ENCODE measurements at regions not wholly inside any gene's neighbourhood (a gene's known extent, or its start where the extent isn't known, plus 50 kb on each side); places are given as distances from the start of the nearest gene placed in this dataset.
"Not testable (repeated sequence)": the region's sequence is repeated elsewhere in the genome, so short reads cannot be mapped to it uniquely, and the experiment has no call there.

- in situ Hi-C loops (cut with MboI; ENCODE audit: low sequenced_read_pairs) = no loop called here
Observed at GRCh38 chr12:127594351-127594970, 672.5 kb upstream of the TMEM132C start.

GRCh38 chr12:127595506-127595905 is 671.5 kb upstream of the TMEM132C start:
- in situ Hi-C loops (cut with MboI; ENCODE audit: low sequenced_read_pairs) = no loop called here

GRCh38 chr12:127596891-127597290 is 670.1 kb upstream of the TMEM132C start:
- in situ Hi-C loops (cut with MboI; ENCODE audit: low sequenced_read_pairs) = no loop called here

GRCh38 chr12:127599436-127599835 is 667.5 kb upstream of the TMEM132C start:
- in situ Hi-C loops (cut with MboI; ENCODE audit: low sequenced_read_pairs) = no loop called here

- in situ Hi-C loops (cut with MboI; ENCODE audit: low sequenced_read_pairs) = no loop called here
Observed at GRCh38 chr12:127600211-127600610, 666.8 kb upstream of the TMEM132C start.

- in situ Hi-C loops (cut with MboI; ENCODE audit: low sequenced_read_pairs) = no loop called here
Observed at GRCh38 chr12:127606476-127607015, 660.4 kb upstream of the TMEM132C start.

- in situ Hi-C loops (cut with MboI; ENCODE audit: low sequenced_read_pairs) = no loop called here
Observed at GRCh38 chr12:127607146-127607725, 659.7 kb upstream of the TMEM132C start.

GRCh38 chr12:127608359-127608758 is 658.6 kb upstream of the TMEM132C start:
- in situ Hi-C loops (cut with MboI; ENCODE audit: low sequenced_read_pairs) = not testable (repeated sequence)

GRCh38 chr12:127613056-127613455 is 653.9 kb upstream of the TMEM132C start:
- in situ Hi-C loops (cut with MboI; ENCODE audit: low sequenced_read_pairs) = no loop called here

GRCh38 chr12:127619869-127620734 is 646.9 kb upstream of the TMEM132C start:
- in situ Hi-C loops (cut with MboI; ENCODE audit: low sequenced_read_pairs) = no loop called here

- in situ Hi-C loops (cut with MboI; ENCODE audit: low sequenced_read_pairs) = no loop called here
Observed at GRCh38 chr12:127620735-127621355, 646.1 kb upstream of the TMEM132C start.

GRCh38 chr12:127621366-127621765 is 645.6 kb upstream of the TMEM132C start:
- in situ Hi-C loops (cut with MboI; ENCODE audit: low sequenced_read_pairs) = no loop called here

- in situ Hi-C loops (cut with MboI; ENCODE audit: low sequenced_read_pairs) = no loop called here
Observed at GRCh38 chr12:127623362-127623761, 643.6 kb upstream of the TMEM132C start.

- in situ Hi-C loops (cut with MboI; ENCODE audit: low sequenced_read_pairs) = no loop called here
Observed at GRCh38 chr12:127625176-127625771, 641.7 kb upstream of the TMEM132C start.

GRCh38 chr12:127628645-127629044 is 638.3 kb upstream of the TMEM132C start:
- in situ Hi-C loops (cut with MboI; ENCODE audit: low sequenced_read_pairs) = no loop called here

- in situ Hi-C loops (cut with MboI; ENCODE audit: low sequenced_read_pairs) = no loop called here
Observed at GRCh38 chr12:127629066-127629820, 637.7 kb upstream of the TMEM132C start.

- in situ Hi-C loops (cut with MboI; ENCODE audit: low sequenced_read_pairs) = no loop called here
Observed at GRCh38 chr12:127632461-127632860, 634.5 kb upstream of the TMEM132C start.

GRCh38 chr12:127635838-127636237 is 631.1 kb upstream of the TMEM132C start:
- in situ Hi-C loops (cut with MboI; ENCODE audit: low sequenced_read_pairs) = no loop called here

GRCh38 chr12:127636882-127637281 is 630.1 kb upstream of the TMEM132C start:
- in situ Hi-C loops (cut with MboI; ENCODE audit: low sequenced_read_pairs) = no loop called here

Measured in HL-60/S4 (cell line).